ENCODE measurements at regions not wholly inside any gene's neighbourhood (a gene's known extent, or its start where the extent isn't known, plus 50 kb on each side); places are given as distances from the start of the nearest gene placed in this dataset.

DNA sequence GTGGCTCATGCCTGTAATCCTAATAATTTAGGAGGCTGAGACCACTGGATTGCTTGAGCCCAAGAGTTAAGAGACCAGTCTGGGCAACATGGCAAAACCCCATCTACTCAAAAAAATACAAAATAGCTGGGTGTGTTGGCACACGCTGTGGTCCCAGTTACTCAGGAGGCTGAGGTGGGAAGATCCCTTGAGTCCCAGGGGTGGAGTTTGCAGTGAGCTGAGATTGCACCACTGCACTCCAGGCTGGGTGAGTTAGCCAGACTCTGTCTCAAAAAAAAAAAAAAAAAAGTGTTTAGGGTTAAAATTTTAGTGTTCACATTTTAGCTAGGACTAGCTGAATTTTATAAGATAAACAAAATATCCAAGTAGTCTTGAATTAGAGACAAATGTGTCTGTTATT, 1340.1 kb upstream of the EPHA6 start:
- TF ChIP-seq CTCF (IDR thresholded peaks at IDR 0.05 in 2 of 3, conservative IDR thresholded peaks at IDR 0.05 in 1 of 3; ENCODE audit: borderline replicate concordance in 1 of 3, insufficient read depth in 1 of 3, low read depth in 2 of 3, low read length in 2 of 3) (no peak), POLR2A (IDR thresholded peaks at IDR 0.05; ENCODE audit: borderline replicate concordance, extremely low read depth, insufficient read depth, insufficient read length) (no peak), EZH2phosphoT487 (IDR thresholded peaks at IDR 0.05; ENCODE audit: borderline replicate concordance) (no peak), EZH2 (IDR thresholded peaks at IDR 0.05) (no peak), ZFX (IDR thresholded peaks at IDR 0.05) (no peak), REST (IDR thresholded peaks at IDR 0.05; ENCODE audit: low read depth) (no peak), SP1 (IDR thresholded peaks at IDR 0.05; ENCODE audit: low read depth) (no peak), MAX (IDR thresholded peaks at IDR 0.05) (no peak), POLR2AphosphoS5 (IDR thresholded peaks at IDR 0.05; ENCODE audit: low read depth, low read length) (no peak), CEBPB (IDR thresholded peaks at IDR 0.05; ENCODE audit: low read depth) (no peak), JUND (IDR thresholded peaks at IDR 0.05) (no peak), SRF (IDR thresholded peaks at IDR 0.05; ENCODE audit: low read depth) (no peak)
